Progenitor cell of endocrine pancreas (in vitro differentiated cells): ENCODE measurements at regions not wholly inside any gene's neighbourhood (a gene's known extent, or its start where the extent isn't known, plus 50 kb on each side); places are given as distances from the start of the nearest gene placed in this dataset.

Experiments
- DNase-seq: peaks from one replicate; pipeline ENCODE4 v3.0.0; 2021; ENCODE audit warnings: low spot score; ENCODE audit not compliant: unreplicated experiment
- H3K27ac Mint-ChIP-seq: 2 replicates; pipeline ENCODE4 v1.8.0; 2021; ENCODE audit warnings: mild to moderate bottlenecking, moderate library complexity, mixed read lengths
- H3K27me3 Mint-ChIP-seq: 2 replicates; pipeline ENCODE4 v1.8.0; 2021; ENCODE audit warnings: mixed read lengths
- H3K36me3 Mint-ChIP-seq: 2 replicates; pipeline ENCODE4 v1.8.0; 2022; ENCODE audit warnings: mixed read lengths; ENCODE audit not compliant: insufficient read depth
- H3K4me1 Mint-ChIP-seq: 2 replicates; pipeline ENCODE4 v1.8.0; 2021; ENCODE audit warnings: low read depth, mixed read lengths
- H3K4me3 Mint-ChIP-seq: 2 replicates; pipeline ENCODE4 v1.8.0; 2021; ENCODE audit warnings: low read depth, mild to moderate bottlenecking, moderate library complexity, mixed read lengths
- H3K9me3 Mint-ChIP-seq: 2 replicates; pipeline ENCODE4 v1.8.0; 2021; ENCODE audit warnings: low read depth, mixed read lengths
- CTCF ChIP-seq: fragments of 200-600 bp; sonication (generic); IDR thresholded peaks from one replicate; pipeline ENCODE4 v1.5.0; 2021; ENCODE audit warnings: antibody characterized with exemption, mild to moderate bottlenecking; ENCODE audit not compliant: unreplicated experiment

GRCh38 chr2:164439885-164440284, 181.4 kb downstream of the GRB14 start:
- DNase-seq: no peak
- Mint-ChIP-seq H3K9me3 (no peaks in the 10 kb centered on the region), H3K4me3 (no peak overlapping the region), H3K27me3 (peaks cover 3% of the 10 kb centered on the region), H3K36me3 (no peaks in the 10 kb centered on the region), H3K4me1 (no peaks in the 10 kb centered on the region), H3K27ac (no peak overlapping the region)
- TF ChIP-seq CTCF: no peak

GRCh38 chr2:164439235-164439634, 182.0 kb downstream of the GRB14 start:
- no peak for DNase-seq
- Mint-ChIP-seq H3K36me3 (no peaks in the 10 kb centered on the region), H3K4me1 (no peaks in the 10 kb centered on the region), H3K9me3 (no peaks in the 10 kb centered on the region), H3K27me3 (peaks cover 3% of the 10 kb centered on the region), H3K4me3 (no peak overlapping the region), H3K27ac (no peak overlapping the region)
- TF ChIP-seq CTCF: no peak

- H3K27me3 Mint-ChIP-seq: peaks cover 3% of the 10 kb centered on the region
- no peak overlapping the region for H3K4me3 Mint-ChIP-seq
- H3K36me3 Mint-ChIP-seq: no peaks in the 10 kb centered on the region
- no peaks in the 10 kb centered on the region for H3K4me1 Mint-ChIP-seq
- TF ChIP-seq CTCF: no peak
- no peak for DNase-seq
- no peak overlapping the region for H3K27ac Mint-ChIP-seq
- no peaks in the 10 kb centered on the region for H3K9me3 Mint-ChIP-seq
Measured at GRCh38 chr2:164438490-164439205, 182.6 kb downstream of the GRB14 start.

GRCh38 chr2:164436131-164436530, 185.2 kb downstream of the GRB14 start:
- H3K9me3 Mint-ChIP-seq: no peaks in the 10 kb centered on the region
- no peak for DNase-seq

GRCh38 chr2:164430166-164430783, 191.0 kb downstream of the GRB14 start:
- H3K27me3 Mint-ChIP-seq: peaks cover 23% of the 10 kb centered on the region
- H3K9me3 Mint-ChIP-seq: no peaks in the 10 kb centered on the region
- peak; percentile 72 for TF ChIP-seq CTCF
- no peak overlapping the region for H3K27ac Mint-ChIP-seq
- DNase-seq: peak; percentile 14
- no peaks in the 10 kb centered on the region for H3K36me3 Mint-ChIP-seq
- no peak overlapping the region for H3K4me3 Mint-ChIP-seq
- peaks cover 9% of the 10 kb centered on the region for H3K4me1 Mint-ChIP-seq

More at GRCh38 chr2:164436131-164436530, 185.2 kb downstream of the GRB14 start:
- Mint-ChIP-seq H3K36me3 (no peaks in the 10 kb centered on the region), H3K27me3 (peaks cover 5% of the 10 kb centered on the region), H3K4me1 (no peaks in the 10 kb centered on the region), H3K4me3 (no peak overlapping the region), H3K27ac (no peak overlapping the region)
- no peak for TF ChIP-seq CTCF
